GM18870 (cell line): ENCODE measurements at regions not wholly inside any gene's neighbourhood (a gene's known extent, or its start where the extent isn't known, plus 50 kb on each side); places are given as distances from the start of the nearest gene placed in this dataset.
"Not testable (repeated sequence)": the region's sequence is repeated elsewhere in the genome, so short reads cannot be mapped to it uniquely, and the experiment has no call there.

ENCODE experiments used
- ATAC-seq: cut with Tn5 transposase; IDR thresholded peaks from one replicate; pipeline ENCODE4 v1.9.1; 2021; ENCODE audit warnings: moderate library complexity; ENCODE audit not compliant: unreplicated experiment

DNA sequence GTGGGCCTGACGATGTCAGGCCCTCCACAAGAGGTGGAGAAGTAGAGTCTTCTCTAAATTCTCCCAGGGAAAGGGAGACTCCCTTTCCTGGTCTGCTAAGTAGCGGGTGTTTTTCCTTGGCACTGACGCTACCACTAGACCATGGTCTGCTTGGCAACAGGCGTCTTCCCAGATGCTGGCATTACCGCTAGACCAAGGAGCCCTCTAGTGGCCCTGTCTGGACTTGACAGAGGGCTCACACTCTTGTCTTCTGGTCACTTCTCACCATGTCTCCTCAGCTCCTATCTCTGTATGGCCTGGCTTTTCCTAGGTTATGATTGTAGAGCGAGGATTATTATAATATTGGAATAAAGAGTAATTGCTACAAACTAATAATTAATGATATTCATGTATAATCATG lies 51.1 kb upstream of the RASSF6 start:
- not testable (repeated sequence) for ATAC-seq

DNA sequence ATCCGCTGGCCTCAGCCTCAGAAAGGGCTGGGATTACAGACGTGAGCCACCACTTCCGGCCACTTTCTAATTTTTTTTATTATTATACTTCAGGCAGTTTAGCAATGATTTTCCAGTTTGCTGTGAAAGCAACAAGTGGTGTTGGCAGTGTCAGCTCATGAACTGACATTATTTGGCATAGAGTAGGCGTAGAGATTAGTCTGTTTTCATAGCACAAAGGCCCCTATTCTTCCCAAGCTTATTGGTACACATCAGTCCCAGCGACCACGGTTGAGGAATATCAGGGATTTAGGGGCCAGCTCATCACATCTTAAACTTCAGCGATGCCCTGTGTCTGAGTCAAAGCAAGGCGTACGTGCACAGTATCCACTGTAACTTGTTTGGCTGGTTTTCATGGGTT lies 53.0 kb upstream of the RASSF6 start:
- ATAC-seq: no peak

DNA sequence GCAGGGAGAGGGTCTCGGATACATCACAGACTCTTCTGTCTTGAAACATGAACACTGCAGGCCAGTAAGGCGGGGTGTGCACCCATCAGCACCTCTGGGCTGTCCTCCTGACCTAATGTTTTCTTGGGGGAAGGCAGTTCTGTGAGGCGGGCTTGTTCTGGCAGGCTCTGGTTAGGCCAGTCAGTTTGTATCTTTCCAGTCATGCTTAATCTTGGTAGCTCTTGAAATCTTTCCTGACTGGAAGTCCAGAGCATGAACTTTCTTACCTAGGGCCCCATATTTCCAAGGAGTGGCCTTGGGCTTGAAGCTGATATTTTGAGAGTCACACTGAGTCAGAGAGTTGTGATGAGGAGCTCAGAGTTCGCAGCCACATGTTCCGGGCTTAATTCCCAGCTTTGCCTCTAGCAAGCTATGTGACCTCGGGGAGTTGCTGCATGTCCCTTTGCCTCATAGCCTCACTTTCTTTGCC lies 54.2 kb upstream of the RASSF6 start:
- ATAC-seq: no peak

DNA sequence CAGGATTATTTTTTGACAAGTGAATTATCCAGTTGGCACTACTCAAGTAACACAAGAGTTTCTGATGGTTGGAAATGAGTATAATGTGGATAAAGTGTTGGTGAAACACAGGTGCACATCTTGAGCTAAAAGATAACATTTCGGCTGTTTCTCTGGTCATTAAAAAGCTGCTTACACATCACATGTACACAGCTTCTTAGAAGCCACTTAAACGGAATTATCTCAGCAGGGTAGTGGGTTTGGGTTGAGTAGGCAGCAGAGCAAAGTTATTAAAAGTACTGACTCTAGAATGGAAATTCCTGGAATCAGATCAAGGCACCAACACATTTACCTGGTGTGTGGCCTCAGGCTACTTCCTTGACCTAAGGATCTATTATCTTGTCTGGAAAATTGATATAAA lies 55.4 kb upstream of the RASSF6 start:
- ATAC-seq: no peak

DNA sequence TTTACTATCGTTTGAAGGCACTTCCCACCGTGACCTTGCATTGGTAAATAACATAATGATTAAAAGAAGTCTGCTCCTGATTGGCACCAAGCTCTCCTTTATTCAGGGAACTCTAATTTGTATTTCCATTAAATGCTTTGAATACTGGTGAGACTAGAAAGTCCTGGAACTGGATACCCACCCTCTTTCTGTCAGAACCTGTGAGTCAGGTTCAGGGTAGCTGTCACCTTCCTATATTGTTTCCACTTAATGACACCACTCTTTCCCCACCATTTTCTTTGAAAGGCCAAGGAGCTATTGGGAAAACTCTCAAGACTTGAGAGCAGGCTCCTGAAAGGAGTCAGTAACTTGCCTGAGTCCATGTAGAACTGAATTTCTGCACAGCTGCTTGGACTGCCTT lies 55.9 kb upstream of the RASSF6 start:
- ATAC-seq: no peak

DNA sequence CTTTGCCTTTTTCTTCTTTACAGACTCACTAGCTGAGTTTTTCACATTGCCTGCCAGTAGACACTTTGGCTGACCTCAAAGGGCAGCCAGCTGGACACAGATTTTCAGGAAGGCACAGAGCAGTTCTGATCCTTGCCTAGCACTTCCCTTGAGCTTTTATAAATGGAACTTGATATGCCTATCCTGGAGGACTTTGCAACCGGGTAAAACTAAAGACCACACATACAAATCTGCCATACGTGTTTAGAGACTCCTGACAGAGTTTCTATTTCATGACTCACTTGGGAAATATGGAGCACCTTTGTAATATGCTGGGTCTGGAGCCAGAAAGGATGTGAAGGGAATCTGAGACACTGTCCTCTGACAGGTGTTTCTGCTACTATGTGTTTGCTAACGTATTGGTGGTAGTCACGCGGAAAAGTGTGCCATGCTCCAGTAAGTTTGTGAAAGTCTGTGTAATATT lies 56.7 kb upstream of the RASSF6 start:
- peak; percentile 88 for ATAC-seq

- ATAC-seq: no peak
Observed at GRCh38 chr4:73679836-73680235, 59.6 kb upstream of the RASSF6 start.

DNA sequence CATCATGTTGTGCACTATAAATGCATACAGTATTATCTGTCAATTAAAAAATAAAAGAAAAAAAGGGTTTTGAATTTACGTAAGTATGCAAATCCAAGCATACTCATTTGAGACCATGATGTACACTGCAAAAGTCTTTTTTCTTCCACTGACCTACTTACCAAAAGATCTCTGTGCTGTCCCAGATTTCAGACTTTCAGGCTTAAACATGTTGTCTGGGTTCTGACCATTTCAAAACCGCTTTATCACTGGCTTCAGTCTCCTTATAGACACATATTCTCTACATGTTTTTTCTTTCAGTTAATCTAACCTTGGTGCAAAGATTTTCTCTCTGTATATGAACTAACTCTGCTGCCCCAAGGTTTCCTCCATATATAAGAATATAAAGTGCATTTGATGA lies 58.6 kb upstream of the CXCL8 start:
- no peak for ATAC-seq

DNA sequence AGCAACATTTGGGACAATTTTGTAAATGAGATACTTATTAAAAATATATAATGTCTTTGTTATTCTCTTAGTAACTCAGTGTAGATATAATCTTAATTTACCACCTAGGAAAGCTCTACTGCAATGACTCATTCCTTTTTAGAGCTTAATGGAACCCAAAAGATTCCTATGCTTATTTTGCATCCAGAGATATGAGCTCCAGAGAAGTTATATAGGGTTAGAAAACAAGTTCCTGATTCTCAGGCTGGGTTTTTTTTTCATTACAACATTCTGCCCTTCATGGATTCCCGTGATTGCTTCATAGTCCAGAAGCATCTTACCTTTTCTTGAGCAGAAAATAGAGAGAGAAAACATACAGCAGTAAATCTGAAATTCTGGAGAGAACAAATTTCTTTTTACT lies 57.9 kb upstream of the CXCL8 start:
- no peak for ATAC-seq

DNA sequence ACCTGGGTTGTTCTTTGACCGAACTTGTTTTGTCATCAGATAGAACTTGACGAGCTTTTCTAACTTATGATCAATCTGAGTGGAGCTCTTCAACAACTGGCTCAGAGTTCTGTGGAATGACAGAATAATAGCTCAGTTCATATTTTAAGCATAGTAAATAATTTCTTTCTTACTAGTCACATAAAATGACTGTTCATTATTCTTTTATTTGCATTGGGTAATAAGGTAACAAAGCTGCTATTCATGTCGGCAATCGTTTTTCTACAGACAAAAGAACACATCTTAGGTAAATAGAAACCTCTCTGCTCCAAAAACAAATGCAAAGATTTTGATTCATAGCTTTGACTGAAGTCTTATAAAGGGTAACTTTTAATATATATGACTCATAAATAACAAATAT lies 57.3 kb upstream of the CXCL8 start:
- no peak for ATAC-seq

- ATAC-seq: no peak
Observed at GRCh38 chr4:73683456-73683855, 56.9 kb upstream of the CXCL8 start.

GRCh38 chr4:73684097-73684496 lies 56.3 kb upstream of the CXCL8 start:
- ATAC-seq: no peak

DNA sequence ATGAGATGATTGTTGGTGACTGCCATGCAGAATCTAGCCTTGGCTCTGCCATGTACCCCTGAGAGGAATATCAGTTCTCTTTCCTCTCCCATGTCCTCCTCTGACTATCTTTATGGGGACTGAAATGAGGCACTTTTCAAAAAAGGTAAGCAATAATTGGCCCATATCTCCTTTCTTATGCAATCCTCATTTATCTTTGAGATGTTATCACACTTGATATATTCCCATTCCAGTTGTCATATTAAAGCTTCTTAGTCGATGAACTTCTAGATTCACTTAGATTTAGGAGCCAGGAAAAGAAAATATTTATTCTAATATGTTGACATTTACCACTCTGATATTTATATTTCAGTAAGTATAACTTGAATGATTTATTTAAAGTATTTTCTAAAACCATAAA lies 55.3 kb upstream of the CXCL8 start:
- ATAC-seq: no peak

DNA sequence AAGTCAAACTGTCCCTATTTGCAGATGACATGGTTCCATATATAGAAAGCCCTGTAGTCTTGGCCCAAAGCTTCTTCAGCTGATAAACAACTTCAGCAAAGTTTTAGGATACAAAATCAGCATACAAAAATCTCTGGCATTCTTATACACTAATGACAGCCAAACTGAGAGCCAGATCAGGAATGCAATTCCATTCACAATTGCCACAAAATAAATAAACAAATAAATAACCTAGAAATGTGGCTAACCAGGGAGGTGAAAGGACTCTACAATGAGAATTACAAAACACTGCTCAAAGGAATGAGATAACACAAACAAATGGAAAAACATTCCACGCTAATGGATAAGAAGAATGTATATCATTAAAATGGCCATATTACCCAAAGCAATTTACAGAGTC lies 52.9 kb upstream of the CXCL8 start:
- ATAC-seq: no peak

- no peak for ATAC-seq
Observed at GRCh38 chr4:73690051-73690738, 50.2 kb upstream of the CXCL8 start.
